ENCODE measurements at regions not wholly inside any gene's neighbourhood (a gene's known extent, or its start where the extent isn't known, plus 50 kb on each side); places are given as distances from the start of the nearest gene placed in this dataset.

DNA sequence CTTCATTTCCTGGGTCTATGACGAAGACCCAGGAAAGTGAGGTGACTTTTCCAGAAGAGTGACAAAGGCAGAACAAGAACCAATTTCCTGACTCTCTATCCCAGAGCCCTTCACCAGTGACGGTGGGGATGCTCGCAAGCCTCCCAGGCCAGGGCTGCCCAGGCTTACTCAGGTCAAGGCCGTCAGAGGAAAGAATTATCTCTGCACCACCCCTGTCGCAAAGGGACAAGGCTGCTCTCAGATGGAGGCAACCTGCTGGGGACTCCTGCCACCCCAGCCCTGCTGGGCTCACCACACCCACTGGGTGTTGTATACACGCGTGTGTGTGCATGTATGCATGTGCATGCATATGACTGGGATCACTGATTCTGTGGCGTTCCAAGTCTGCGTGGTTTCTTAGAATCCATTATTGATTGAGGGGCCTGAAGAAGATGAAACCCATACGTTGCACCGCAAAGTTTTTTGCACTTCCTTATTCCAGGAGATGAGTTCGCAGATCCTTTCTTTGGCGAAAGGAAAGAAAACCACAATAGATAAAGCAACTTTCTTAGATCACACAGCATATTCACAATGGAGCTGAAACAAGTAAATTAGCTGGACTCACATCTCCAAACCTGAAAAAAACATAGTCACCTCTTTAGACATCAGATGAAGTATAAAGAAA is 255.8 kb downstream of the RHOU start:
- no peak overlapping the region for H3K27ac ChIP-seq

DNA sequence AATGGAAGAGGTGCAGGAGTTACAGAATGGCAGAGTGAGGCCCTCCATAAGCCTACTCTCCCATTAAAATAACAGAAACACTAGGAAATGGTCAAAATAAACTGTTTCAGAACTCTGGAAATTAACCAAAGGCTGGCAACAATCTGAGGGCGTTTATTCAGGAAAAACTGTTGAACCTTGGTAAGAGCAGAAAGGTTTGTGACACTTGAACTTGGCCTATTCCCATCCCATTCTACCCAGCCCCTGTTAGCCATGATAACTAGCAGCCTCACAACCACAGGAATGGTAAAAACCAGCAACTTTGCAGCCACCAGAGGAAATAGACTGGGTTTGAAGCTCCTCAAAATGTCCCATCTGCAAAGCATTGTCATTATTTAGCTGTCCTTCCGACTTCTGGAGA is 256.8 kb downstream of the RHOU start:
- no peak overlapping the region for H3K27ac ChIP-seq
- TF ChIP-seq, protein P1, sequence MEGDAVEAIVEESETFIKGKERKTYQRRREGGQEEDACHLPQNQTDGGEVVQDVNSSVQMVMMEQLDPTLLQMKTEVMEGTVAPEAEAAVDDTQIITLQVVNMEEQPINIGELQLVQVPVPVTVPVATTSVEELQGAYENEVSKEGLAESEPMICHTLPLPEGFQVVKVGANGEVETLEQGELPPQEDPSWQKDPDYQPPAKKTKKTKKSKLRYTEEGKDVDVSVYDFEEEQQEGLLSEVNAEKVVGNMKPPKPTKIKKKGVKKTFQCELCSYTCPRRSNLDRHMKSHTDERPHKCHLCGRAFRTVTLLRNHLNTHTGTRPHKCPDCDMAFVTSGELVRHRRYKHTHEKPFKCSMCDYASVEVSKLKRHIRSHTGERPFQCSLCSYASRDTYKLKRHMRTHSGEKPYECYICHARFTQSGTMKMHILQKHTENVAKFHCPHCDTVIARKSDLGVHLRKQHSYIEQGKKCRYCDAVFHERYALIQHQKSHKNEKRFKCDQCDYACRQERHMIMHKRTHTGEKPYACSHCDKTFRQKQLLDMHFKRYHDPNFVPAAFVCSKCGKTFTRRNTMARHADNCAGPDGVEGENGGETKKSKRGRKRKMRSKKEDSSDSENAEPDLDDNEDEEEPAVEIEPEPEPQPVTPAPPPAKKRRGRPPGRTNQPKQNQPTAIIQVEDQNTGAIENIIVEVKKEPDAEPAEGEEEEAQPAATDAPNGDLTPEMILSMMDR (conservative IDR thresholded peaks at IDR 0.05): no peak

More for the DNA sequence above, 255.8 kb downstream of the RHOU start:
- TF ChIP-seq, protein P1 (conservative IDR thresholded peaks at IDR 0.05): no peak

DNA sequence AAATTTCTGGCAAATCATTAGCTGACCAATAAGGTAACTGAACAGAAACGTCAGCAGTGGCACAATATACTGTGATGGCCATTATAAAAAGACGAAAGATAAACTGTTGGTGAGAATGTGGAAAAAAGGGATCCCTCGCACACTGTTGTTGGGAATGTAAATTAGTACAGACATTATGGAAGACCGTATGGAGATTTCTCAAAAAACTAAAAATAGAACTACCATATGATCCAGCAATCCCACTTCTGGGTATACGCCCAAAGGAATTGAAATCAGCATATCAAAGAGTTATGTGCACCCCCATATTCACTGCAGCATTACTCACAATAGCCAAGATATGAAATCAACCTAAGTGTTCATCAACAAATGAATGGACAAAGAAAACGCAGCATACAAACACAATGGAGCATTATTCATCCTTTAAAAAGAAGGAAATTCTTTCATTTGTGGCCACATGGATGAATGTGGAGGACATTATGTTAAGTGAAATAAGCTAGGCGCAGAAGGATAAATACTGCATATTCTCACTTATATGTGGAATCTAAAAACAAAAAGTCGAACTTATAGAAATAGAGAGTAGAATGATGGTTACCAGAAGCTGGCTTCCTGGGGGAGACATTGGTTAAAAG is 257.7 kb downstream of the RHOU start:
- H3K27ac ChIP-seq: no peak overlapping the region
- TF ChIP-seq, protein P1 (conservative IDR thresholded peaks at IDR 0.05): no peak

DNA sequence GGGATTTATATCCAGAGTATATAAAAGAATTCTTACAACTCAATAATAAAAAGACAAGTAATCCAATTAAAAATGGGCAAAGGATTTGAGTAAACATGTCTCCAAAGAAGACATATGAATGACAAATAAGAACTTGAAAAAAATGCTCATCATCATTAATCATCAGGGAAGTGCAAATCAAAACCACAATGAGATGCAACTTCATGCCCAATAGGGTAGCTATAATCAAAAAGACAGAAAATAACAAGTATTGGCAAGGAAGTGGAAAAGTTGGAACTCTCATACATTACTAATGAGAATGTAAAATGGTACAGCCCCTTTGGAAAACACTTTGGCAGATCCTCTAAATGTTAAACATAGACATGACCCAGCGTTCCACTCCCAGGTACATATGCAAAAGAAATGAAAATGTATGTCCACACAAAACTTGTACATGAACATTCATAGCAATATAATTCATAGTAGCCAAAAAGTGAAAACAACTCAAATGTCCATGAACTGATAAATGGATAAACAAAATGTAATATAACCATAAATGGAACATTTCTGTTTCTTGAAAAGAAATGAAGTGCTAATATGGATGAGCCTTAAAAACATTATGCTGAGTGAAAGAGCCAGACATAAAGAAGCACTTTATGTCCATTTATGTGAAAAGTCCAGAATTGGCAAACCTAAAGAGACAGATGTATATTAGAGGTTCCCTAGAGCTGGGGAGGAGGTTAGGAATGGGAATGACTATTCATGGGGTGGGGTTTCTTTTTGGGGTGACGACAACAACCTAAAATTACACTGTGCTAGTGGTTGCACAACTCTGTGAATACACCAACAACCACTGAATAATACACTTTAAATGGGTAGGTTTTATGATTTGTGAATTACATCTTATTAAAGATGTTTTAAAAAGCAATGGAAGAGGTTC is 259.7 kb downstream of the RHOU start:
- TF ChIP-seq, protein P1 (conservative IDR thresholded peaks at IDR 0.05): no peak
- H3K27ac ChIP-seq: no peak overlapping the region

DNA sequence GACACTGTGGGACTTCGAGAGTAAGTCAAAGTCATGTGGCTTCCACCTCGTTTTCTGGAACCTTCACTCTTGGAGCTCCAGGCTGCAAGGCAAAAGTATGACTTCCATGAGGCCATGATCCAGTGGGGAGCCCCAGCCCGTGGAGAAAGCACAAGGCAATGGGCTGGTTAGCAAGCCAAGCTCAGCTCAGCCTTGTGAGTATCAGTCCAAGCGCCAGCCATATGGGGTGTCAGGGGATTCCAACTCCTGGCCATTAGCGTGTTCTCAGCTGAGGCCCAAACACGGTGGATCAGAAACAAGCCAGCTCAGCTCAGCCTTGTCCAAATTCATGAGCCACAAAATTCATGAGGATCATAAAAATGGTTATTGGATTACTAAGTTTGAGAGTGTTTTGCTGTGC is 261.0 kb downstream of the RHOU start:
- no peak overlapping the region for H3K27ac ChIP-seq
- TF ChIP-seq, protein P1 (conservative IDR thresholded peaks at IDR 0.05): no peak

DNA sequence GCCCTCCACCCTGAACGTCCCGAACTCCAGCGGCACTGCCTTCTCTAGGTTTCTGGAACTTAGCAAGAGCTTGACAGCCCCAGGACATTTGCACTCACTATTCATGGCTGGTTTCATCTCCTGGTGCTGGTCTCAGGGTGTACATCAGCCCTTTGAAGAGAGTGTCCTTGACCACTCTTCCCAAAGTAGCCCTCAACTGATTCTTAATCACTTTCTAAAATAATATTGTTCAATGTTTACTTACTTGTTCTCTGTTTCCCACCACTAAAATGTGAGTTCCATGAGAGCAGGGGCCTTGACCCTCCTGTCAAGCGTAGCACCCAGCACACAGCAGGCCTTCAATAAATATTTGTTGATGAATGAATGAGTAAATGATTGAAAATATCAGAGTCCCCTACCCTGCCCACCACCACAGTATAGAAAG is 262.5 kb downstream of the RHOU start:
- no peak overlapping the region for H3K27ac ChIP-seq
- TF ChIP-seq, protein P1 (conservative IDR thresholded peaks at IDR 0.05): no peak

DNA sequence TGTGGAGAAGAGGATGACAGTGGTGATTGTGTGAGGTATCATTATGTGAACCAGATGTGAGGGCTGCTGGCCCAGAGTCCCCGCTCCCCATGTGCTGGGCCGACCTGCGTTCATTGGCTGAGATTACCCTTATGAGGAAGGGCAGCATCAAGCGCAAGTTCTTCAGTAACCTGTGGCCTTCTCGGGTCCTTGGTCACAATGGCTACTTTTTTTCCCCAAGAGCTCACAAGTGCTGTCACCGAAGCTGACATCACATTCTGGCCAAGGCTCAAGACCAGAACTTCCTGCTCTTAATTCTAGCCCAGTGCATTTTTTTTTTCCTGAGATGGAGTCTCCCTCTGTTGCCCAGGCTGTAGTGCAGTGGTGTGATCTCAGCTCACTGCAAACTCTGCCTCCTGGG is 262.9 kb downstream of the RHOU start:
- TF ChIP-seq, protein P1 (conservative IDR thresholded peaks at IDR 0.05): no peak

More for the DNA sequence above, 262.9 kb downstream of the RHOU start:
- H3K27ac ChIP-seq: no peak overlapping the region
